Ishikawa (cell line): ENCODE measurements at regions not wholly inside any gene's neighbourhood (a gene's known extent, or its start where the extent isn't known, plus 50 kb on each side); places are given as distances from the start of the nearest gene placed in this dataset.

Source experiments
- CEBPB ChIP-seq: IDR thresholded peaks from 2 replicates; pipeline ENCODE4 v1.6.1; 2012
- CREB1 ChIP-seq: IDR thresholded peaks from 2 replicates; pipeline ENCODE4 v1.6.1; 2012; ENCODE audit warnings: low read depth
- EGR1 ChIP-seq: IDR thresholded peaks from 2 replicates; pipeline ENCODE4 v1.6.1; 2012
- EP300 ChIP-seq: IDR thresholded peaks from 2 replicates; pipeline ENCODE4 v1.6.1; 2012; ENCODE audit warnings: borderline replicate concordance
- MAX ChIP-seq: IDR thresholded peaks from 2 replicates; pipeline ENCODE4 v1.6.1; 2012
- NFIC ChIP-seq: IDR thresholded peaks from 2 replicates; pipeline ENCODE4 v1.6.1; 2012
- RAD21 ChIP-seq: IDR thresholded peaks from 2 replicates; pipeline ENCODE4 v1.6.1; 2012; ENCODE audit warnings: low read depth
- REST ChIP-seq: IDR thresholded peaks from 2 replicates; pipeline ENCODE4 v1.6.1; 2012; ENCODE audit warnings: low read depth, mild to moderate bottlenecking
- TAF1 ChIP-seq: IDR thresholded peaks from 2 replicates; pipeline ENCODE4 v1.6.1; 2012; ENCODE audit warnings: low read depth, mild to moderate bottlenecking
- USF1 ChIP-seq: IDR thresholded peaks from 2 replicates; pipeline ENCODE4 v1.6.1; 2012
- YY1 ChIP-seq: IDR thresholded peaks from 2 replicates; pipeline ENCODE4 v1.6.1; 2012; ENCODE audit warnings: low read depth

- TF ChIP-seq RAD21 = no peak
- no peak for TF ChIP-seq REST
- no peak for TF ChIP-seq NFIC
- TF ChIP-seq MAX = no peak
- no peak for TF ChIP-seq EGR1
- no peak for TF ChIP-seq TAF1
- TF ChIP-seq EP300 = no peak
- no peak for TF ChIP-seq CEBPB
- TF ChIP-seq CREB1 = no peak
- TF ChIP-seq USF1 = no peak
- no peak for TF ChIP-seq YY1
Observed at GRCh38 chr2:52542297-52542696, 1225.3 kb upstream of the CHAC2 start.
